ENCODE measurements at regions not wholly inside any gene's neighbourhood (a gene's known extent, or its start where the extent isn't known, plus 50 kb on each side); places are given as distances from the start of the nearest gene placed in this dataset.

DNA sequence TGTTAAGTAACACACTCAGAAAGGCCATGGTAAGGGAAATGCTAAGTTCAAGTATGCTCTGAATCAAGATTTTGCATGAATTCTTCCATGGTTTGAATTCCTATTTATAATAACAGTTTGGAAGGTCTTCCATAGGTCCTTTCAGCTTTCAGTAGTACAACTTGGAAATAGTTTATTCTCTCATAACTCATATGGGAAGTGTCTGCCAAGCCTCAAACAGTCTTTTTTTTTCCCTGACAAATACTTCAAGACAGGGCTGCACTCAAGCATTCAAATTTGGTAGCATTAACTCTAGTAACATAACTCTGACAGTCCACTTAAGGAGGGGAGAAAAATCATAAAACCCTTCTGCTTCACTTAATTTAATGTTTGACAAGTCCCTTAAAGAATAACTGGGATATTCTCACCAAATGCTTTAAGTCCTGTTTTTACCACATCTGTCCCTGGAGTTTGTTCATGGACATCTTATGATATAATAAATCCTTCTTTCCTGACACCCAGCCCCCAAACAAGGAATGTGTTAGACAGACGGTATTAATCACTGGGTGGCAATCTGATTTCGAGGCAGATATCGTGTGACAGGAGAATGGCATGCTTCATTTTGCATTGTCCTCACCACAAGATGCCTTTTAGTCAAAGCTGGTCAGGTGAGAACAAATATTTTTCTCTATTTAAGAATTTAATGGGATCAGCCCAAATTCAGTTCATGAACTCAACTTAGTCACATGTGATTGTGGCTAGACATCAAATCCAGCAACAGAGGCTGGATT, 165.7 kb downstream of the BMP4 start:
- H2AFZ ChIP-seq, result no peak overlapping the region
- no peak overlapping the region for H3K4me2 ChIP-seq (ENCODE audit: low read length)
- no peaks in the 10 kb centered on the region for H3K4me1 ChIP-seq
- H3K27ac ChIP-seq, result no peak overlapping the region
- H3K27me3 ChIP-seq (ENCODE audit: control insufficient read depth, insufficient read depth, low read length), result no peaks in the 10 kb centered on the region
- no peak overlapping the region for H3K9ac ChIP-seq
- H3K79me2 ChIP-seq, result no peaks in the 10 kb centered on the region
- no peaks in the 10 kb centered on the region for H3K9me3 ChIP-seq (ENCODE audit: control insufficient read depth, low read length)
- TF ChIP-seq, protein P1, sequence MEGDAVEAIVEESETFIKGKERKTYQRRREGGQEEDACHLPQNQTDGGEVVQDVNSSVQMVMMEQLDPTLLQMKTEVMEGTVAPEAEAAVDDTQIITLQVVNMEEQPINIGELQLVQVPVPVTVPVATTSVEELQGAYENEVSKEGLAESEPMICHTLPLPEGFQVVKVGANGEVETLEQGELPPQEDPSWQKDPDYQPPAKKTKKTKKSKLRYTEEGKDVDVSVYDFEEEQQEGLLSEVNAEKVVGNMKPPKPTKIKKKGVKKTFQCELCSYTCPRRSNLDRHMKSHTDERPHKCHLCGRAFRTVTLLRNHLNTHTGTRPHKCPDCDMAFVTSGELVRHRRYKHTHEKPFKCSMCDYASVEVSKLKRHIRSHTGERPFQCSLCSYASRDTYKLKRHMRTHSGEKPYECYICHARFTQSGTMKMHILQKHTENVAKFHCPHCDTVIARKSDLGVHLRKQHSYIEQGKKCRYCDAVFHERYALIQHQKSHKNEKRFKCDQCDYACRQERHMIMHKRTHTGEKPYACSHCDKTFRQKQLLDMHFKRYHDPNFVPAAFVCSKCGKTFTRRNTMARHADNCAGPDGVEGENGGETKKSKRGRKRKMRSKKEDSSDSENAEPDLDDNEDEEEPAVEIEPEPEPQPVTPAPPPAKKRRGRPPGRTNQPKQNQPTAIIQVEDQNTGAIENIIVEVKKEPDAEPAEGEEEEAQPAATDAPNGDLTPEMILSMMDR (IDR thresholded peaks at IDR 0.05), result no peak
- no peak overlapping the region for H3K4me3 ChIP-seq (ENCODE audit: low read depth, low read length)
- H3K36me3 ChIP-seq (ENCODE audit: control insufficient read depth, insufficient read depth, low read length), result no peaks in the 10 kb centered on the region

DNA sequence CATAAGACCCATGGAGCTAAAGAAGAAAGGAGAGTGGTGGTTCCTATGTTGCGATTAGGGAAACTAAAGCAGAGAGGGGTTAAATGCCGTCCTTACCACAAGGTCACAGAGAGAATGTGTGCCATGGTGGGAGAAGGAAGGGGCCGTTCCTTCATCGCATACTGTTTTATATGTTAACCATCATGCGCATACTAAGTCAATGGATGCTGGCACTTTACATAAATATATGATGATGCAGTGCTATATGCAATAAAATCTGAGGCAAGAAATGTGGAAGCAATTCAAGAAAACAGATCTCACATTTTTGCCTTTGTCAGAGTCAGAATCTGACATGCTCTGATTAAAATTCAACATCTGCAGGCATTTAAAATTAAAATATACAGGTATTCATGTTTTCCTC, 168.1 kb downstream of the BMP4 start:
- H3K27ac ChIP-seq, result no peak overlapping the region
- H3K9me3 ChIP-seq (ENCODE audit: control insufficient read depth, low read length), result no peaks in the 10 kb centered on the region
- no peak overlapping the region for H3K9ac ChIP-seq
- H3K4me3 ChIP-seq (ENCODE audit: low read depth, low read length), result no peak overlapping the region
- no peak overlapping the region for H3K4me2 ChIP-seq (ENCODE audit: low read length)
- no peaks in the 10 kb centered on the region for H3K79me2 ChIP-seq
- TF ChIP-seq, protein P1 (IDR thresholded peaks at IDR 0.05), result no peak
- H3K4me1 ChIP-seq, result no peaks in the 10 kb centered on the region
- H3K36me3 ChIP-seq (ENCODE audit: control insufficient read depth, insufficient read depth, low read length), result no peaks in the 10 kb centered on the region
- no peaks in the 10 kb centered on the region for H3K27me3 ChIP-seq (ENCODE audit: control insufficient read depth, insufficient read depth, low read length)
- no peak overlapping the region for H2AFZ ChIP-seq

DNA sequence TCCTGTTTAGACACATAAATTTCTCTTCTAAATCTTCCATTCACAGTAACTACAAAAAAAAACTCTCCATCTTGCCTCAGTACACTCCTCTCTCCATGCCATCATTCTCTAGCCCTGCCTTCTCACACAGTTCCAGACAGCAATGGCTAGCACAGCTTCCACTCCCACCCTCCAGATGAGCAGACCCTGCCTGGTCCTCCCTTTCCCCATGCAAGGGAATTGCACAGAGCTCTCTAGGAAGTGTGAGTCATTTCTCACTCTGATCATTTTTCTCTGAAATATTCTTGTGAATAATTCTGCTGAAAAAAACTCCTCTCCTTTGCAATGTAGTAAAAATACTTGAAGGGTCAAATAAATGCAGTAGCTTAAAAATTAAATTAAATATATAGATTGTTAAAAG, 170.6 kb downstream of the BMP4 start:
- Histone ChIP-seq H3K79me2 (no peaks in the 10 kb centered on the region), H3K4me3 (ENCODE audit: low read depth, low read length) (no peak overlapping the region)

DNA sequence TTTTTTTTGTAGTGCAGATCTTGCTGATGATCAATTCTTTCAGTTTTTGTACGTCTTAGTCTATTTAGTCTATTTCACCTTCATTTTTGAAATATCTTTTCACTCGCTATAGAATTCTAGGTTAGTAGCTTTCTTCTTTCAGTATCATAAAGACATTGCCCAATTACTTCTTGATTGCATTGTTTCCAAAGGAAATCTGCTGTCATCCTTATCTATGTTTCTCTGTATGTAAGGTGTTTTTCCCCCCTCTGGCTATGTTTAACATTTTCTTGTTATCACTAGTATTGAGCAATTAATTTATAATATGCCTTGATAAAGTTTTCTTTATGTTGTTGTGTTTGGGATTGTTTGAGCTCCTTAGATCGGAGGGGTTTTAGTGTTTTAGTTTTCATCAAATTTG, 171.9 kb downstream of the BMP4 start:
- no peaks in the 10 kb centered on the region for H3K9me3 ChIP-seq (ENCODE audit: control insufficient read depth, low read length)
- H3K79me2 ChIP-seq, result no peaks in the 10 kb centered on the region
- H3K27ac ChIP-seq, result no peak overlapping the region
- no peak overlapping the region for H3K9ac ChIP-seq
- H3K27me3 ChIP-seq (ENCODE audit: control insufficient read depth, insufficient read depth, low read length), result no peaks in the 10 kb centered on the region
- no peaks in the 10 kb centered on the region for H3K36me3 ChIP-seq (ENCODE audit: control insufficient read depth, insufficient read depth, low read length)
- H2AFZ ChIP-seq, result no peak overlapping the region
- H3K4me3 ChIP-seq (ENCODE audit: low read depth, low read length), result no peak overlapping the region
- no peaks in the 10 kb centered on the region for H3K4me1 ChIP-seq
- TF ChIP-seq, protein P1 (IDR thresholded peaks at IDR 0.05), result no peak
- H3K4me2 ChIP-seq (ENCODE audit: low read length), result no peak overlapping the region

More for the DNA sequence above, 170.6 kb downstream of the BMP4 start:
- Histone ChIP-seq H3K36me3 (ENCODE audit: control insufficient read depth, insufficient read depth, low read length) (no peaks in the 10 kb centered on the region), H3K4me2 (ENCODE audit: low read length) (no peak overlapping the region), H3K27me3 (ENCODE audit: control insufficient read depth, insufficient read depth, low read length) (no peaks in the 10 kb centered on the region), H3K27ac (no peak overlapping the region), H3K9me3 (ENCODE audit: control insufficient read depth, low read length) (no peaks in the 10 kb centered on the region), H3K4me1 (no peaks in the 10 kb centered on the region), H2AFZ (no peak overlapping the region), H3K9ac (no peak overlapping the region)
- TF ChIP-seq, protein P1 (IDR thresholded peaks at IDR 0.05), result no peak

DNA sequence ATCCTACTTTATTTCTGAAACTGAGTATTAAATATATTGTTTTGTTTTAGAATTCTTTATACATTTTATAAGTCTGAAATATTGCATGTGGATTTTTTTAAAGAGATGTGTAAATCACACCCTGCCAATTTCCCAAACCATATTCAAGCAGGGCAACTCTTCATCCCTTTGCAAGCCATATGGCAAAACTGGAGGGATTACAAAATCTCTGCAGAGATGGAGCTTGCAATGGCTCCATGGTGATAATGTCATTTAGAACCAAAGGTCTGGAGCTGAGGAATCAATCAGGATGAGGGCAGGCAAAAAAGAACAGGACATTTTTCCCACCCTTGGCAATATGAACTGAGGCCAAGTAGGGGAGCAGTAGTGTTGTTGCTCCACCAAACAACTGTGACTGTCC, 173.4 kb downstream of the BMP4 start:
- no peaks in the 10 kb centered on the region for H3K9me3 ChIP-seq (ENCODE audit: control insufficient read depth, low read length)
- no peaks in the 10 kb centered on the region for H3K27me3 ChIP-seq (ENCODE audit: control insufficient read depth, insufficient read depth, low read length)
- no peaks in the 10 kb centered on the region for H3K79me2 ChIP-seq
- no peak overlapping the region for H3K27ac ChIP-seq
- no peak overlapping the region for H3K4me2 ChIP-seq (ENCODE audit: low read length)
- no peak overlapping the region for H2AFZ ChIP-seq
- TF ChIP-seq, protein P1 (IDR thresholded peaks at IDR 0.05), result no peak
- no peaks in the 10 kb centered on the region for H3K4me1 ChIP-seq
- no peaks in the 10 kb centered on the region for H3K36me3 ChIP-seq (ENCODE audit: control insufficient read depth, insufficient read depth, low read length)
- no peak overlapping the region for H3K9ac ChIP-seq
- no peak overlapping the region for H3K4me3 ChIP-seq (ENCODE audit: low read depth, low read length)
